ENCODE measurements at regions not wholly inside any gene's neighbourhood (a gene's known extent, or its start where the extent isn't known, plus 50 kb on each side); places are given as distances from the start of the nearest gene placed in this dataset.

DNA sequence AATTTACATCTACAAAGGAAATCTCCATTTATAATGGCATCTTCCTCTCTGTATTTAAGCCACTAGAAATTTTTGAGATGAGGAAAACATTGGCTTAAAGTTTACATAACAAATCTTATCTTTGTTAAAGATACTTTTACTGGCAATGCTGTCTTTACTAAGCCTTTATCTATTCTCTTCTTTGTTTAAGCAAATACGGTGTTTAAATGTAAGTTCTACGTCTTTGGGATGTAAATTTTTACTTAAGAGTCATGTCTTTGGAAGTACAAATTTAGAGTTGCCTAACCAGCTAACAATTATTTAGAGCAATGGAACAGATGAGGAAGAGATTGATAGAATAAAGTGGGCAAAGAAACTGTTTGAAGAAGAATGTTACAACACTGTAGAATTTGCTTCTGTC lies 1024.0 kb upstream of the PCDH10 start:
- no peak for DNase-seq (ENCODE audit: low read depth)
- no peak overlapping the region for H3K4me3 ChIP-seq (ENCODE audit: low read length)
- TF ChIP-seq, protein P1, sequence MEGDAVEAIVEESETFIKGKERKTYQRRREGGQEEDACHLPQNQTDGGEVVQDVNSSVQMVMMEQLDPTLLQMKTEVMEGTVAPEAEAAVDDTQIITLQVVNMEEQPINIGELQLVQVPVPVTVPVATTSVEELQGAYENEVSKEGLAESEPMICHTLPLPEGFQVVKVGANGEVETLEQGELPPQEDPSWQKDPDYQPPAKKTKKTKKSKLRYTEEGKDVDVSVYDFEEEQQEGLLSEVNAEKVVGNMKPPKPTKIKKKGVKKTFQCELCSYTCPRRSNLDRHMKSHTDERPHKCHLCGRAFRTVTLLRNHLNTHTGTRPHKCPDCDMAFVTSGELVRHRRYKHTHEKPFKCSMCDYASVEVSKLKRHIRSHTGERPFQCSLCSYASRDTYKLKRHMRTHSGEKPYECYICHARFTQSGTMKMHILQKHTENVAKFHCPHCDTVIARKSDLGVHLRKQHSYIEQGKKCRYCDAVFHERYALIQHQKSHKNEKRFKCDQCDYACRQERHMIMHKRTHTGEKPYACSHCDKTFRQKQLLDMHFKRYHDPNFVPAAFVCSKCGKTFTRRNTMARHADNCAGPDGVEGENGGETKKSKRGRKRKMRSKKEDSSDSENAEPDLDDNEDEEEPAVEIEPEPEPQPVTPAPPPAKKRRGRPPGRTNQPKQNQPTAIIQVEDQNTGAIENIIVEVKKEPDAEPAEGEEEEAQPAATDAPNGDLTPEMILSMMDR (conservative IDR thresholded peaks at IDR 0.05; ENCODE audit: low read depth, low read length), result no peak

DNA sequence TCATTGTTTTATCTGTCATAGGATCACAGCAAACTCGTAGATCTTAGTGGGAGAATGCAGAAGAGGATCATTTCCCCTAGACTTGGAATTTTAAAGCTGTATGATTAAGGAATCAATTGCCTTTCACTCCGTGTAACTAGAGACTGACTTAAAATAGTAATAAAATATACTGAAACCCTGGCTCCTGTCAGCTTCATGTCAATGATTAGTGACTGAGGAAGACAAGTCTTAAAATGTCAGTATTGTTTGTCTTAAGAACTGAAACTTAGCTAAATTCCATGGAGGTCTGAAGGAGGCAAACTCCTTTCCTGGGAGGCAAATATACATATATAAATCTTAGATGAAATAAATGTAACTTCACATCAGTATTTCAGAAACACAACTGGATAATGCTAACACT lies 1016.7 kb upstream of the PCDH10 start:
- H3K4me3 ChIP-seq (ENCODE audit: low read length), result no peak overlapping the region
- TF ChIP-seq, protein P1 (conservative IDR thresholded peaks at IDR 0.05; ENCODE audit: low read depth, low read length), result no peak
- DNase-seq (ENCODE audit: low read depth), result no peak

DNA sequence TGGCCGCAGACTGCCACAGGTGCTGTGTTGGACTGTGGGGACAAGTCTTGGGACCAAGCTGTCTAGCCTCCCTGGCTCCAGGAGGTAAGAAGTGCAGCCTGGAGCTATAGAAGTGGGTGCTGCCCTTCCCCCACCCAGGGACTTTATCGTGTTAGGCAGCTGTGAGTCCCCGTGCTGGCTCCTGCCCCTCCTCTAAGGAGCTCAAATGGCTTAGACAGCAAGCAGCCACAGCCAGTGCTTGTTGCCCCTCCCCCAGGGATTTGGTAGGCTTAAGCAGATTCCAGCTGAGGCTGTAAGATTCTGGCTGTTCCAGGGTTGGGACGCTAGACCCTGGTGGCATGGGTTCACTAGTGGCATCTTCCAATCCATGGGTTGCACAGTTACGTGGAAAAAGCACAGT lies 979.4 kb upstream of the PCDH10 start:
- no peak overlapping the region for H3K4me3 ChIP-seq (ENCODE audit: low read length)
- DNase-seq (ENCODE audit: low read depth), result no peak
- TF ChIP-seq, protein P1 (conservative IDR thresholded peaks at IDR 0.05; ENCODE audit: low read depth, low read length), result no peak

DNA sequence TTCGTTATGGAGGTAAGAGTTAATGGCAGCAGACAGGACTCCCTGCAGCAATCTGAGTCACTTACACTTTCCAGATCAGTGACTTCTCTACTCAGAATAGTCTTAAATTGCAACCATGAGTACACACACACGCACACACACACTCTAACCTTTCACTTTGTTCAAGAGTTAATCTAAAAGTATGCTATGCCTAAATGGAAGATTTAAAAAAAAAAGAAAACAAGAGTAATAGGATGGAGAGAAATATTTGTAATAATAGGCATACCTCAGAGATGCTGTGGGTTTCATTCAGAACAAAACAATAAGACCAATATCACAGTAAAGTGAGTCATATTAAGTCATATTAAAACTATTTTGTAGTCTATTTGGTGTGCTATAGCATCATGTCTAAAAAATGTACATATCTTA lies 969.1 kb upstream of the PCDH10 start:
- TF ChIP-seq, protein P1 (conservative IDR thresholded peaks at IDR 0.05; ENCODE audit: low read depth, low read length), result no peak
- no peak overlapping the region for H3K4me3 ChIP-seq (ENCODE audit: low read length)
- peak; percentile 77 for DNase-seq (ENCODE audit: low read depth)

DNA sequence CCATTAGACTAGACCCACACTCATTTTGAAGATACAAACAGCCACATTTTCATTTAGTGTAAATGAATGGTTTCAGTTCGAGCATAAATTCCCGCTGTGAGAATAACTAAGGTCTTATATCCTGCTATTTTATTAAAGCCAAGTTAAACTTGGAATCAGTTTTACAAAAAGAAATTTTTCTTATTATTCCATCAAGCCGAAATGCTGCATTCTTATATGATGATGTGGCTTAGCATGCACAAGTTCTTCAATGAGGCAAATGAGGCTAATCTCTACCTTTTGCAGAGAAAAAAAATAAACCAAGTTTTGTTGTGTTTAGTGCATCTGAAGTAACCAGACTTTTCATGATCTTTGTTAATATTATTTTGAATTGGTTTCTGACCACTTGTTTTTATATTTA lies 953.9 kb upstream of the PCDH10 start:
- peak; percentile 59 for DNase-seq (ENCODE audit: low read depth)
- TF ChIP-seq, protein P1 (conservative IDR thresholded peaks at IDR 0.05; ENCODE audit: low read depth, low read length), result no peak
- no peak overlapping the region for H3K4me3 ChIP-seq (ENCODE audit: low read length)

DNA sequence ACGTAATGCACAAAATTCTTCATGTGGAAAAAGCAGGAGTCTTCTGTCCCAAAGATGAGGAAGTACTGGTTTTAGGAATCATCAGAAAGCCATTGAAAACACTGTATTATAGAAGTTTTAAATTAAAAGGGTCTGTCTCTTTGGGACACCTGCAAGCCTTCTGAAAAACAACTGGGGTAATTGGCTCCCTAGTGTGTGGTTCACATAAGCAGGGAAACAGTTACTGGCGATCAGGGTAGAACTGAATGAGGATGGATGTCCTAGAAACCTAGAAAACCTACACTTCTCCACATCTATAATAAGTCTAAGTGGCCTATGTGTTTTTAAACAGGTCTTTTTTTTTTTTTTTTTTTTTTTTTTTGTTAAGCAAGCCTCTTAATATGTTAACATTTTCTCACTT lies 945.5 kb upstream of the PCDH10 start:
- no peak overlapping the region for H3K4me3 ChIP-seq (ENCODE audit: low read length)
- TF ChIP-seq, protein P1 (conservative IDR thresholded peaks at IDR 0.05; ENCODE audit: low read depth, low read length), result no peak
- DNase-seq (ENCODE audit: low read depth), result no peak

DNA sequence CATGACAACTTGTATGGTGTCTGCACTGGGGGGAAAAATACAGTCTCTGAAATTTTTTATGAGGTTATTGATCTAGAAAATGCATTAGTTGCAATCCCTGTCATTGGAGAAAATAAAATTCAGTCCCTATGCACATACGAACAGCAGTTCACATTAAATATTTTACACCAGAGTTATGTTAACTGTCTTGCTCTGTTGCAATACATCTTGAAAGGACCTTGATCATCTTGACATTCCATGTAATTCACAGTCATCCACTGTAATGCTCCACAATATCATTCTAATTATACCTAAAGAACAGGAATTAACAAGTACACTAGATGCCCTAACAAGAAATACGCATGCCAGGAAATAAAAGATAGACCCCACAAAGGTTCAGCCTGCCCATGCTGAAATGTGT lies 934.6 kb upstream of the PCDH10 start:
- no peak for DNase-seq (ENCODE audit: low read depth)
- TF ChIP-seq, protein P1 (conservative IDR thresholded peaks at IDR 0.05; ENCODE audit: low read depth, low read length), result no peak
- H3K4me3 ChIP-seq (ENCODE audit: low read length), result no peak overlapping the region

Measured in retinal pigment epithelial cell (primary cell).